ENCODE measurements at regions not wholly inside any gene's neighbourhood (a gene's known extent, or its start where the extent isn't known, plus 50 kb on each side); places are given as distances from the start of the nearest gene placed in this dataset.

DNA sequence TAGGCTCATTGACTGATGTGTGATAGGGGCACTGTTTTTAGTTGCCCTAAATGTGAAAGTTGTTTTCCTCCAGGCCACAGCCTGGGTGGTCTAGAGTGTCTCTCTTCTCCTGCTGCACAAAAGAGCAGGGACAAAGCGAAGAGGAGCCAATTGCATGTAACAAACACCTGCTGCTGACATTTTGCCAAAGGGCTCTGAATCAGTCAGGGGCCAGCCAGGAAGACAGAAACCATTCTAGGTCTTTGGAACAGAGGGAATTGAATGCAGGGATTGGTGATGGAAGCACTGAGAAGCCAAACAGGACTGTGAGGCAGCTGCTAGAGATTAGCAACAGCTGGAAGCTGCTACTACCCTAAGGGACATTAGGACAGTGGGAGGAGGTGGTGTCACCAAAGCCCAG lies 185.3 kb upstream of the POU3F1 start:
- TF ChIP-seq, protein P1, sequence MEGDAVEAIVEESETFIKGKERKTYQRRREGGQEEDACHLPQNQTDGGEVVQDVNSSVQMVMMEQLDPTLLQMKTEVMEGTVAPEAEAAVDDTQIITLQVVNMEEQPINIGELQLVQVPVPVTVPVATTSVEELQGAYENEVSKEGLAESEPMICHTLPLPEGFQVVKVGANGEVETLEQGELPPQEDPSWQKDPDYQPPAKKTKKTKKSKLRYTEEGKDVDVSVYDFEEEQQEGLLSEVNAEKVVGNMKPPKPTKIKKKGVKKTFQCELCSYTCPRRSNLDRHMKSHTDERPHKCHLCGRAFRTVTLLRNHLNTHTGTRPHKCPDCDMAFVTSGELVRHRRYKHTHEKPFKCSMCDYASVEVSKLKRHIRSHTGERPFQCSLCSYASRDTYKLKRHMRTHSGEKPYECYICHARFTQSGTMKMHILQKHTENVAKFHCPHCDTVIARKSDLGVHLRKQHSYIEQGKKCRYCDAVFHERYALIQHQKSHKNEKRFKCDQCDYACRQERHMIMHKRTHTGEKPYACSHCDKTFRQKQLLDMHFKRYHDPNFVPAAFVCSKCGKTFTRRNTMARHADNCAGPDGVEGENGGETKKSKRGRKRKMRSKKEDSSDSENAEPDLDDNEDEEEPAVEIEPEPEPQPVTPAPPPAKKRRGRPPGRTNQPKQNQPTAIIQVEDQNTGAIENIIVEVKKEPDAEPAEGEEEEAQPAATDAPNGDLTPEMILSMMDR (conservative IDR thresholded peaks at IDR 0.05) = no peak
- no peak for TF ChIP-seq EZH2 (IDR thresholded peaks at IDR 0.05; ENCODE audit: low read depth)

All from PC-9 (cell line).